ENCODE measurements at regions not wholly inside any gene's neighbourhood (a gene's known extent, or its start where the extent isn't known, plus 50 kb on each side); places are given as distances from the start of the nearest gene placed in this dataset.

- TF ChIP-seq CTCF (IDR thresholded peaks at IDR 0.05; ENCODE audit: low read depth, low read length): no peak
- H3K36me3 ChIP-seq: no peaks in the 10 kb centered on the region
- H3K27me3 ChIP-seq (ENCODE audit: insufficient read depth, low read depth, severe bottlenecking): peaks cover 92% of the 10 kb centered on the region
- no peak overlapping the region for H3K27ac ChIP-seq
- H3K9me3 ChIP-seq (ENCODE audit: severe bottlenecking): no peaks in the 10 kb centered on the region
- no peak for DNase-seq
- H3K4me3 ChIP-seq (ENCODE audit: low read depth, low read length): no peak overlapping the region
These were observed 252.1 kb upstream of the SLC14A2 start for GRCh38 chr18:45363196-45363595.

- Histone ChIP-seq H3K27me3 (ENCODE audit: insufficient read depth, low read depth, severe bottlenecking) (peaks cover 94% of the 10 kb centered on the region), H3K4me3 (ENCODE audit: low read depth, low read length) (no peak overlapping the region), H3K9me3 (ENCODE audit: severe bottlenecking) (no peaks in the 10 kb centered on the region), H3K27ac (no peak overlapping the region), H3K36me3 (no peaks in the 10 kb centered on the region)
- no peak for TF ChIP-seq CTCF (IDR thresholded peaks at IDR 0.05; ENCODE audit: low read depth, low read length)
- no peak for DNase-seq
These were observed 249.4 kb upstream of the SLC14A2 start for GRCh38 chr18:45365835-45366234.

- no peak for DNase-seq
- H3K9me3 ChIP-seq (ENCODE audit: severe bottlenecking): no peaks in the 10 kb centered on the region
- no peak overlapping the region for H3K27ac ChIP-seq
- no peaks in the 10 kb centered on the region for H3K36me3 ChIP-seq
- TF ChIP-seq CTCF (IDR thresholded peaks at IDR 0.05; ENCODE audit: low read depth, low read length): no peak
- peaks cover 95% of the 10 kb centered on the region for H3K27me3 ChIP-seq (ENCODE audit: insufficient read depth, low read depth, severe bottlenecking)
- H3K4me3 ChIP-seq (ENCODE audit: low read depth, low read length): no peak overlapping the region
These were observed 244.8 kb upstream of the SLC14A2 start for GRCh38 chr18:45370255-45371010.

GRCh38 chr18:45373286-45373880 is 241.9 kb upstream of the SLC14A2 start:
- H3K27ac ChIP-seq: no peak overlapping the region

GRCh38 chr18:45374236-45374635 is 241.0 kb upstream of the SLC14A2 start:
- Histone ChIP-seq H3K36me3 (no peaks in the 10 kb centered on the region), H3K27me3 (ENCODE audit: insufficient read depth, low read depth, severe bottlenecking) (peaks cover 96% of the 10 kb centered on the region), H3K27ac (no peak overlapping the region), H3K4me3 (ENCODE audit: low read depth, low read length) (no peak overlapping the region), H3K9me3 (ENCODE audit: severe bottlenecking) (no peaks in the 10 kb centered on the region)
- DNase-seq: no peak
- TF ChIP-seq CTCF (IDR thresholded peaks at IDR 0.05; ENCODE audit: low read depth, low read length): no peak

More at GRCh38 chr18:45373286-45373880, 241.9 kb upstream of the SLC14A2 start:
- no peaks in the 10 kb centered on the region for H3K9me3 ChIP-seq (ENCODE audit: severe bottlenecking)
- peaks cover 96% of the 10 kb centered on the region for H3K27me3 ChIP-seq (ENCODE audit: insufficient read depth, low read depth, severe bottlenecking)
- no peak overlapping the region for H3K4me3 ChIP-seq (ENCODE audit: low read depth, low read length)
- TF ChIP-seq CTCF (IDR thresholded peaks at IDR 0.05; ENCODE audit: low read depth, low read length): no peak
- no peak for DNase-seq
- no peaks in the 10 kb centered on the region for H3K36me3 ChIP-seq

Measured in WERI-Rb-1 (cell line).